ENCODE measurements at regions not wholly inside any gene's neighbourhood (a gene's known extent, or its start where the extent isn't known, plus 50 kb on each side); places are given as distances from the start of the nearest gene placed in this dataset.

- Histone ChIP-seq H3K36me3 (no peaks in the 10 kb centered on the region), H3K9me3 (no peaks in the 10 kb centered on the region), H3K27ac (no peak overlapping the region), H3K27me3 (no peaks in the 10 kb centered on the region), H3K4me3 (no peak overlapping the region), H3K4me1 (no peaks in the 10 kb centered on the region)
- intact Hi-C loops (cut with DNase I): no loop called here
- no peak for DNase-seq
- no peak for ATAC-seq
- FAIRE-seq: no peak
- TF ChIP-seq, protein P1, sequence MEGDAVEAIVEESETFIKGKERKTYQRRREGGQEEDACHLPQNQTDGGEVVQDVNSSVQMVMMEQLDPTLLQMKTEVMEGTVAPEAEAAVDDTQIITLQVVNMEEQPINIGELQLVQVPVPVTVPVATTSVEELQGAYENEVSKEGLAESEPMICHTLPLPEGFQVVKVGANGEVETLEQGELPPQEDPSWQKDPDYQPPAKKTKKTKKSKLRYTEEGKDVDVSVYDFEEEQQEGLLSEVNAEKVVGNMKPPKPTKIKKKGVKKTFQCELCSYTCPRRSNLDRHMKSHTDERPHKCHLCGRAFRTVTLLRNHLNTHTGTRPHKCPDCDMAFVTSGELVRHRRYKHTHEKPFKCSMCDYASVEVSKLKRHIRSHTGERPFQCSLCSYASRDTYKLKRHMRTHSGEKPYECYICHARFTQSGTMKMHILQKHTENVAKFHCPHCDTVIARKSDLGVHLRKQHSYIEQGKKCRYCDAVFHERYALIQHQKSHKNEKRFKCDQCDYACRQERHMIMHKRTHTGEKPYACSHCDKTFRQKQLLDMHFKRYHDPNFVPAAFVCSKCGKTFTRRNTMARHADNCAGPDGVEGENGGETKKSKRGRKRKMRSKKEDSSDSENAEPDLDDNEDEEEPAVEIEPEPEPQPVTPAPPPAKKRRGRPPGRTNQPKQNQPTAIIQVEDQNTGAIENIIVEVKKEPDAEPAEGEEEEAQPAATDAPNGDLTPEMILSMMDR (IDR thresholded peaks at IDR 0.05): no peak
- 40 to 43% methylated on average over 2 of the region's 2 CpGs for WGBS, 2 donors
Measured at GRCh38 chr2:219812672-219813071, 185.2 kb downstream of the SLC4A3 start.

GRCh38 chr2:219820767-219821166 lies 193.3 kb downstream of the SLC4A3 start:
- H3K4me3 ChIP-seq: no peak overlapping the region
- DNase-seq (no peak), ATAC-seq (no peak), FAIRE-seq (no peak)
- H3K36me3 ChIP-seq: no peaks in the 10 kb centered on the region
- H3K27me3 ChIP-seq: no peaks in the 10 kb centered on the region
- TF ChIP-seq, protein P1 (IDR thresholded peaks at IDR 0.05): no peak
- H3K27ac ChIP-seq: no peak overlapping the region
- H3K4me1 ChIP-seq: no peaks in the 10 kb centered on the region
- 40 to 69% methylated on average over 4 of the region's 4 CpGs for WGBS, 2 donors
- intact Hi-C loops (cut with DNase I): no loop called here
- no peaks in the 10 kb centered on the region for H3K9me3 ChIP-seq

DNA sequence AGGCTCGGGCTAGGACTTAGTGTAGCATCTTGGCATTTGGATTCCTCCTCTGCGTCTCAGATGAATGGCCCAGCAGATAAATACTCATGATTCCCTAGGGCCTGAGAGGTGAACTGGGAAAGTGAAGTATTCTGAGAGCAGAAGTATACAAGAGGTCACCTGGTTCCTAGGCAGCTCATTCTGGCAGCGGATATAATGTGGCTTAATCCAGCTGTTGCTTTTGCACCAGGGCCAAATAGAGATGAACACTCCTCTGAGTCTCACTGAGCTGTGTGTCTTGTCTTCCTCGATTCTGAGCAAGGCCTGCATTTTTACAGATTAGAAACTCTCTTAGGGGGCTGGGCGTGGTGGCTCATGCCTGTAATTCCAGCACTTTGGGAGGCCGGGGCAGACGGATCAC lies 196.1 kb downstream of the SLC4A3 start:
- DNase-seq (no peak), FAIRE-seq (no peak), ATAC-seq (no peak)
- no peaks in the 10 kb centered on the region for H3K9me3 ChIP-seq
- intact Hi-C loops (cut with DNase I): no loop called here
- H3K36me3 ChIP-seq: no peaks in the 10 kb centered on the region
- H3K27ac ChIP-seq: no peak overlapping the region
- H3K4me3 ChIP-seq: no peak overlapping the region
- no peaks in the 10 kb centered on the region for H3K27me3 ChIP-seq
- TF ChIP-seq, protein P1 (IDR thresholded peaks at IDR 0.05): no peak
- WGBS, 2 donors: 71 to 76% methylated on average over 7 of the region's 7 CpGs
- H3K4me1 ChIP-seq: no peaks in the 10 kb centered on the region

- H3K9me3 ChIP-seq: no peaks in the 10 kb centered on the region
- TF ChIP-seq, protein P1 (IDR thresholded peaks at IDR 0.05): no peak
- H3K4me1 ChIP-seq: no peaks in the 10 kb centered on the region
- intact Hi-C loops (cut with DNase I): no loop called here
- H3K27me3 ChIP-seq: no peaks in the 10 kb centered on the region
- no peak for DNase-seq
- no peak overlapping the region for H3K4me3 ChIP-seq
- no peak for ATAC-seq
- no peaks in the 10 kb centered on the region for H3K36me3 ChIP-seq
- 62 to 67% methylated on average over 3 of the region's 3 CpGs for WGBS, 2 donors
- no peak overlapping the region for H3K27ac ChIP-seq
- no peak for FAIRE-seq
Measured at GRCh38 chr2:219824996-219825395, 197.6 kb downstream of the SLC4A3 start.

GRCh38 chr2:219828127-219828526 lies 200.7 kb downstream of the SLC4A3 start:
- 63 to 72% methylated on average over 5 of the region's 5 CpGs for WGBS, 2 donors
- H3K4me1 ChIP-seq: no peaks in the 10 kb centered on the region
- ATAC-seq: no peak
- no peak overlapping the region for H3K27ac ChIP-seq
- no peak for DNase-seq
- TF ChIP-seq, protein P1 (IDR thresholded peaks at IDR 0.05): no peak
- no peaks in the 10 kb centered on the region for H3K9me3 ChIP-seq
- FAIRE-seq: no peak
- H3K4me3 ChIP-seq: no peak overlapping the region
- intact Hi-C loops (cut with DNase I): no loop called here
- H3K36me3 ChIP-seq: no peaks in the 10 kb centered on the region
- no peaks in the 10 kb centered on the region for H3K27me3 ChIP-seq

All from pancreas (tissue), 10 donors.